LoVo (cell line): ENCODE measurements at regions not wholly inside any gene's neighbourhood (a gene's known extent, or its start where the extent isn't known, plus 50 kb on each side); places are given as distances from the start of the nearest gene placed in this dataset.

Source experiments
- DNase-seq: peaks from one replicate; pipeline ENCODE4 v3.0.0-alpha.2; 2016; ENCODE audit warnings: low spot score

DNA sequence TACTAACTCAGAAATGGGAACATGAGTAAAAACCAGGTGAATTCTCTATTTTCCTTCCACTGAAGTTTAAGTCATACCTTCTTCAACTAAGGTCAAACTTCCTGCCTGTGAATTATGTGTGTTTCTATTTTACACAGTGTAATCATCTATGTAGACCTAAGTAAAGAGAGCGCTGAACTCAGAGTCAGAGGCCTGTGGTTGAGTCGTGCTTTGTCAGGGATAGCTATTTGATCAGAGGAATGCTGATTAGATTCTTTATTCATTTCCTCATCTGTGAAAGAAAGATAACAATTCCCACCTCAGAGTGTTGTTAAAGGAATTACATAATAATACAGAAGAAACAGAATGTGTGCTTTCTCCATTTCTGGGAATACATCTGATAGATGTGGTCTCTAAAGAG is 654.1 kb downstream of the STIM2 start:
- no peak for DNase-seq

DNA sequence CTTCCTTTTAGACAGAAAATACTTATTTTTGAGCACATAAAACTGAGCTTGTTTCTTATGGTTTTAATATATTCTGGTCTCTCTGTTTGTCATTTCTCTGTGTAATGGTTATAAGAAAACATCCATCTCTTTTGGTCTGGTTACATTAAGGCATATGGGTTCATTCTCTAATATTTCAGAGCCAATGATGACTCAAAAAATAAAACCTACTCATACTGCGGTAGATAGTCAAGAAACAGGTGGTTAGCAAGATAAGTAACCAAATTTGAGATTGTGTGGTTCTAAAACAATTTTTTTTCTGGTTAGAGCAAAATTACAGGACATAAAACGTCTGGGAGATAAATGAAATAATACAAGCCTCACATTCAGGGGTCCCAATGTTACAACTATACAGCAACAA is 654.5 kb downstream of the STIM2 start:
- DNase-seq, result no peak

DNA sequence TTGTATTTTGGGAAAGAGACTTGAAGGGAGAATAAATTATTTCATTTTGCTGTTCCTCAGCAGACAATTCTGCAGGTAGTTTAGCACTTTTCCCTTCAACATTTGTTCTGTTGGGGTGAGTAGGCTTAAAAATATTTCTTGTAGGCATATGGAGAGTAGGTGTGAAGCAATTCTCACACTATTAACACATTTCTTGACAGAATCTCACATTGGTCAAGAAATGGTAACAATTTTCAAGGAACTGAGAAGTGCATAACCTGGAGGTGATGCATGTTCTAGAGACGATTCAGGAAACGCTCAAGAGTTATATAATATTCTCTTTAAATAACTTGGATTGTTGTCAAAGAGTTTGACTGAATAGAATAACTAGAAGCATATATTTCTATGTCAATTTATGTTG is 658.2 kb downstream of the STIM2 start:
- no peak for DNase-seq

DNA sequence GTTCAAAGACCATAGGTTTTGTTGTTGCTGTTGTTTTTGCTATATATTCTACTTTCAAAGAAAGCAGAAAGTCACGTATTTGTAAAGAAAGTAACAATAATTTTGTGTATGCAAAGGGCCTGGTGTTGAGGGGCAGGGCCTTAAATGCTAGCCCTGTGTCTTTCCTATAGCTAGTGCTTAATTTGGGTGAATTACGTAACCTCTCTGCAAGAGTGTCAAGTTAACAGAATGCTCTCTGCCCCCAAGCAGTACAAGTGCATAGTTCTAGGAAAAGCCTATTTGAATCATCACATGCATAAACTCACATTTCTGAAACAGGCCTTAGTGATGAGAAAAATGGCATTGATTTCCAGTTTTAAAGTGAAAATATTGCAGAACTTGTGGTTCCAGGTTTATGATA is 663.6 kb downstream of the STIM2 start:
- no peak for DNase-seq

DNA sequence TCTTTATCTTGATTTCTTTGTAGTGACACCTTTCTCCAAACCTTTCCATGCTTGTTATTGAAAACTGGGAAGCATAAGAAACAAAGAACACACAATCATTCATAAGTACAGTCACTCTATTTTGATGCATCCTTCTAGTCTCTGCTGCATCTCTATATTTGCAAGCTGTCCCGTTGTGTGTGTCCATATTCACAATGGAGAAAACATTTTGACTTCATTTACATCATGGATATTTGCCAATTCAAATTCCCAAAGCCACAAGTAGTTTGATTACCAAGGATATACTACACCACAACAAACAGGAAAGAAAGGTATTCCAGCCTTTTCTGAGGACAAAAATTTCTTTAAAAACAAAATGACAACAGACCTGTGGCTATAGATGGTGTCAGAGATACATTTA is 673.8 kb downstream of the STIM2 start:
- DNase-seq, result no peak

DNA sequence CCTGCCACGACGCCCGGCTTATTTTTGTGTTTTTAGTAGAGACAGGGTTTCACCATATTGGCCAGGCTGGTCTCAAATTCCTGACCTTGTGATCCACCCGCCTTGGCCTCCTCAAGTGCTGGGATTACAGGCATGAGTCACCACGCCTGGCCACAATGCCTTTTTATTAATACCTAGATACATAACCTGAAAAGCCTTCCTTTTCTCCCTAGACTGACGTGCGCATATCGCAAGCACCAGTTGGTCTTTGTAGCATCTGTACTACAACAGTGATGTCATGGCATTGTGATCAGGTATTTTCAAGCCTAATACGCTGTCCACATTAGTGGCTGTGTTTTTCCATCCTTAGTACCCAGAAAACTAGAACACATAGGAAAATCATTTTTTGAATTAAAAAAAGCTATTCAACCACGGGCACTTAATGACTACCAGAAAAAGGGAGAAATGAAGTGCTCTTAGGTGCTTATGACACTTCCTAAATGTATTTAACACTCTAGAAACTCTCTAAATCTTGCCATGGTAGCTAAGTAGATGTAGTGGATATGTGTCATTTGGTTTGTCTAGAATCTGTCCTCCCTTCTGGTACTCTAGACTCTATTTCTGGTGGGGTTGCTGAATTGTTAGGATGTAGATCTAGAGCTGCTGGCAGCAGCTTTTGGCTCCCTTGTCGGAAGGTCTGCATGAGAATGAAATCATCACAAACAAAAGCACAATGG is 707.8 kb downstream of the STIM2 start:
- DNase-seq, result no peak

DNA sequence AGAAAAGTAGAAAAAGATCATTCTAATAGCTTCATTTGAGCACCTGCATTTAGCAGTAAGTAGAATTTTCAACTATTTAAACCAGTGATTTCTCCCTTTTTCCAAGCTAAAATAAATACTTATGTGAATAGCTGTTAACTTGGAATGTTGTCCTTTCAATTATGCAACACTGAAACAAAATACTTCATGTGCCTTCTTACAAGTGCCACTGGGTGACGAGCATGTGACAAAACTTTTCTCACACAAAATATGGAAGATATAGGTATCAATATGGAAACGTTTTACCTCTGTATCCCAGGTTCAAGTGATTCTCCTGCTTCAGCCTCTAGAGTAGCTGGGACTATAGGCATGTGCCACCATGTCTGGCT is 708.3 kb downstream of the STIM2 start:
- DNase-seq, result no peak

DNA sequence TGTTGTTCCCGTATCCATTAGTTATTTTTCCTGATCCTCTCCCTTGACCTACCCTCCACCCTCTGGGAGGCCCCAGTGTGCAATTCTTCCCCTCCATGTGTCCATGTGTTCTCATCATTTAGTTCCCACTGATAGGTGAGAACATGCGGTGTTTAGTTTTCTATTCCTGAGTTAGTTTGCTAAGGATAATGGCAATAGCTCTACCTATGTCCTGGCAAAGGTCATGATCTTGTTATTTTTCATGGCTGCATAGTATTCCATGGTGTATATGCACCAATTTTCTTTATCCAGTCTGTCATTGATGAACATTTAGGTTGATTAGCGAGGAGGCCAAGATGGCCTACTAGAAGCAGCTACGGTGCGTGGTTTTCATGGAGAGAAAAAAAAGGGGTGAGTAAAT is 714.1 kb downstream of the STIM2 start:
- DNase-seq, result no peak

DNA sequence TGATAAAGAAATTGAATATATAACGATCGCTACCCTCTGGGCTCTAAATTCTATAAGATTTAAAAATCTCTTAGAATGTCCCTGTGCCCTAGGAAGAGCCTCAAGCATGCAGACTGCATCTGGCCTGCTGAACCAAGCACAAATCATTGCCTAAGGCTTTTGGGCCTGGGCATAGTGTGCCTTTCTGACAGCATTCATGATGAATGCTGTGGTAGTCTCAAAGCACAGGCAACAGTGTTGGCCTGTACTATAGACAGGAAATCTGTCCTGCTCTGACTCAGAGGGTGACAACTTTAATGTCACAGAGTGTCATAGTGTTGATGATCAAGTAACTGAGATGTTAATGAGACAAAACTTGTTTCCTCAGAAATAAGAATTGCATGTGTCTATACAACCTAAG is 717.3 kb downstream of the STIM2 start:
- DNase-seq, result no peak

DNA sequence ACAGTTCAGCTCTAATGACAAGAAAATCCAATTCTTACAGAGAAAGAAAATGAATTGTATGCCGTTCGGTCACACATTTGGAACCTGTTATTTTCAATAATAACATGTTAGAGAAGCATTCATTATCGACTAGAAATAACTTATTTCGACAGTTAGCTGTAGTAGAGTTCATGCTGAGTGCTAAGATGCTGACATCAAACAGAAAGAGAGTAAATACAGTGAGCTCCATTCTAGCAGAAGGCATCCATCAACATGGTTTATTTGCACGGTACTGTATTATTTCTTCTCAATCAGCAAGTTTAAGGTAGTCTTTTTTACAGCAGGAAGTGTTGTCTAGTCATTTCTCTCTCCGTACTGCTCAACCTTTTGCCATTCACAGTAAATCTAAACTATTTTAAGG is 732.1 kb downstream of the STIM2 start:
- DNase-seq, result no peak

DNA sequence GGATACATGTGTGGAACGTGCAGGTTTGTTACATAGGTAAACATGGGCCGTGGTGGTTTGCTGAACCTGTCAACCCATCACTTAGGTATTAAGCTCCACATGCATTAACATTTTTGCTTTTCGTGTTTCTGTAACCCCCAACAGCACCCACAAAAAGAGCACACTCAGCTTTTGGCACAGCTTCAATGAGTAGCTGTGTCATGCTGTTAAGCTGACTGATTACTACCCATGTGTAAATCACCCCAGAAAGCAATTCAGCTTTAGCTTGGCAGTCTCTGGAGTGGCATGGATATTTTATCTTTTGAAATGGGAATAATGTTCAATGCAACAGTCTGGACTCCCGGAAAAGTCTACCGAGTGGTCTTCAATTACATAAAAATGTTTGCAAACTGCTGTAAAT is 734.3 kb downstream of the STIM2 start:
- no peak for DNase-seq

DNA sequence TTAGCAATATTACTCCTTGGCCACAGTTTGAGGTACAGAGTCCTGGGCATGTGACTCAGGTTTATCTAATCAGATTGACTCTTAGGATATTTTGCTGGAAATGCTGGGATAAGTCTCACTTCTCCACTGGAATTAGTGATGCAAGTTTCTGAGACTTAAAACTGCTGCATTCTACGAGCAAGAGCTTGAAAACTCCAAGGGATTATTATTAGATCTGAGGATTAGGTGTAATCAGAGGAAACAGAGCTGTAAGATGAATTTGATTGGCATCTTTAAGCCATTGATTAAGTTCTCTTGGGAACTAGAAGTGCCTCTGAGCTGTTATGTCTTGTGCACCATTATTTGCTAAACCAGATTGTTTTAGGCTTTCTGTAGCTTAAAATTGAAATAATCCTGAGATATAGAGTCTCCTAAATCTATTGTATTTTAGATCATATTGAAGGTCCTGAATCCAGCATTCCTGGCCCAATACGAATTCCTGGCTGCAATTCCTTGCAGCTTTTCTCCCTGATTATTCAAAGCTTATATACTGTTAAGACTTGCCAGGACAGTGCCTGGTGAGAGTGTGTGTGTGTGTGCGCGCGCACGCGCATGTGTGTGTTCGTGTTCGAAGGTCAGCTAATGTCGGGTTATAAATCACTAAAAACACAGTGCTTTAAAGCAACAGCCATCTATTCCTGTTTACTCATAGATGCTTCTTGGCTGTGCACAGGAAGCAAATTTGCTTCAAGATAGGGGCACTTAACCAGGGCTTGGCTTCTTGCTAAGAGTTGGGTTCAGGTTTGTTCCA is 735.1 kb downstream of the STIM2 start:
- no peak for DNase-seq

DNA sequence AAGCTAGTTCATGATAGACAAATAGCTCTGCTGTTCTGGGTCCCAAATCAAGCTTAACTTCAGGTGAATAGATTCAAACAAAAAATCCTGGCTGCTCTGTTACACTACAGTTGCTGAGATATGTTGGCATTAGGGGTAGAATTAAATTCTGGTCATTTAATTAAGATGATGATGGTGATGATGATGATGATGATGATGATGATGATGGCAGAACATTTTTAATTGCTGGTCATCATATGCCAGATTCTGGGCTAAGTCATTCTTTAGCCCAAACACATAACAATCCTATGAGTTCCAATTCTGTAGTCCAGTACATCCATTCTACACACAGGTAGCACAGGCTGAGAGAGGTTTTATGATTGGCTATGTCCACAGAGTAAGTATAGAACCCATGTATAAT is 741.5 kb downstream of the STIM2 start:
- no peak for DNase-seq

DNA sequence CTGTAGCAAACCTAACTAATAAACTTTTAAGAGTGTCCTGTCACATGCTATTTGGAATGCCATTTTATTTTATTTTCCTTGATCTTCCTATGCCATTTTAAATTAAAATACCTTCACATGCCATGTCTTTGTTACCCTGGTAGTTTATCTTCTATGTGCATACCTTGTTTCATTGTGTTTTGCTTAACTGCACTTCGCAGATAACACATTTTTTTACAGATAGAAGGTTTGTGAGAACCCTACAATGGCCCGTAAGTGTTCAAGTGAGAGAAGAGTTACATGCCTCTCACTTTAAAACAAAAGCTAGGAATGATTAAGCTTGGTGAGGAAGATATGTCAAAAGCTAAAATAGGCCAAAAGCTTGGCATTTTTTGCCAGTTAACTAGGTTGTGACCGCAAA is 744.1 kb downstream of the STIM2 start:
- DNase-seq, result no peak

DNA sequence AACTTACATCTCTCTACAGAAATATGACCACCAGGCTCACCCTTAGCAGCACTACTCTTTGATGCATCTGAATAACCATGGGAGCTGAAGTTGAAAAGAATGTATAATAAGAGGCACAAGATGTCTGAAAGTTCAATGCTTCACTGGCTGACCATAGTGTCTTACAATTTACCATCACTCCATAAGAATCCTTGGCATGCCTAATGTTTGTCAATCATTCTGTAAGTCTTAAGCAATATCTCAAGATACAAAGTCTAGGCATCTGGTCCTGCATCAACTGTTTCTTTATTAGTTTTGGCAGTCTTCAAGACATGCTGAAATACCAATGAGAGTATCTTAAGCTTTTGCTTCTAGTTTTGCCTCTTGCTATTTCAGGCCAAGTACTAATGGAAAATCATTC is 755.5 kb downstream of the STIM2 start:
- no peak for DNase-seq

DNA sequence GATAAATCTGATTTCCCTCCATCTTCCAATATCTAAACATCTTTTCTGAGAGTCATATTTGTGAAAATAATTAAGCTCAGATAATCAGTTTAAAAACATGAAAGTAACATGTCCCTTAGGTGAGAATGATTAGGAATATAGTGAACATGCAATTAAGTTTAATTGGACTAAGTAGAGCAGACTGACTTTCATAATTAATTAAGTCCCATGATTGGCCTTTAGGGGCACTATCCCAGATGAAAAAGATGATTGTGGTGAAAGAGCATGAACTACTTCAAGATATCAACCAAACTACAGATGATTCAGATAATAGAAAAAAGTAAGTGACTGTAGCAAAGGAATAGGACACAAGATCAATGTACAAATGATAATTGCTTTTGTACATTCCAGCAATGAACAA is 758.8 kb downstream of the STIM2 start:
- no peak for DNase-seq

DNA sequence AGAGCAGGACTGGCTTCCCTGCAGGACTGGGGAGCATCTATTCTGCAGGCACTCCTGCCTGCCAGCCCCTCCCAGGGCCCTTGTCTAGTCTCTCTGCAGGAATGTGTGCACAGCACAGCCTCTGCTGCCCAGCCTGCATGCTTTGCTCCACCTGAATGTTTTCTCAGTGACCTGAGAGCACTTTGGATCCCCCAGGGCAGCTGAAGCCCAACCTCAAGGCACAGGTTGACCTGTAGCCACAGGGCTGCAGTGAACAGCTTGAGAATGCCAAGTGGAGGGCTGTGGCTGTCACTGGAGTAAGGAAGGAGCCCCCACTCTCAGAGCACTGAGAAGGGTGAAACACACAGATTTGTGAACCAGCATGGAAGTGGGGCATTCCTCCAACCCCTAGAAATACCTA is 760.2 kb downstream of the STIM2 start:
- DNase-seq, result no peak

DNA sequence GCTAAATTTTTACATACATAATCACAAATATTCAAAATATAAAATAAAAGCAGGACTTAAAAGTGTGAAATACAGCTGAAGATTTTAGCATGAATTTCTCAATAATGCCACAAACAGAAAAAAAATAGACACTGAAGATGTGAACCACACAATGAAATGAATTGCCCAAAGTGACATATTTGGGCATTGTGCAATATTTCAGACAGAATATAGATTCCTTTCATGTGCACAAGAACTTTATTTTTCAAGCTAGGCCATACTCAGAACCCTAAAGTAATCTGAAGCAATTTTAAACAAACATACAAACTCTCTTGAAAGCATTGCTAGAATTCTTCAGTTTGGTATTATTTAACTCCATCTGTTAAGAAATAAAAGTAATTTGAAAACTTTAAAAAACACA is 764.1 kb downstream of the STIM2 start:
- no peak for DNase-seq

DNA sequence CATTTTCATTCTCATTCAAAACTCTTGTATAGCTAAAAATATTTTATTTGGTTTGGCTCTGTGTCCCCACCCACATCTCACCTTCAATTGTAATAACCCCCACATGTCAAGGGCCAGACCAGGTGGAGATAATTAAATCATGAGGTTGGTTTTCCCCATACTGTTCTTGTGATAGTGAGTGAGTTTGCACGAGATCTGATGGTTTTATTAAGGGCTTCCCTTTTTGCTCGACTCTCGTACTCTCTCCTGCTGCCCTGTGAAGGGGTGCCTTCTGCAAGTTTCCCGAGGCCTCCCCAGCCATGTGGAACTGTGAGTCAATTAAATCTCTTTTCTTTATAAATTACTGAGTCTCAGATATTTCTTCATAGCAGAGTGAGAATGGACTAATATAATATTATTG is 768.0 kb downstream of the STIM2 start:
- DNase-seq, result no peak

DNA sequence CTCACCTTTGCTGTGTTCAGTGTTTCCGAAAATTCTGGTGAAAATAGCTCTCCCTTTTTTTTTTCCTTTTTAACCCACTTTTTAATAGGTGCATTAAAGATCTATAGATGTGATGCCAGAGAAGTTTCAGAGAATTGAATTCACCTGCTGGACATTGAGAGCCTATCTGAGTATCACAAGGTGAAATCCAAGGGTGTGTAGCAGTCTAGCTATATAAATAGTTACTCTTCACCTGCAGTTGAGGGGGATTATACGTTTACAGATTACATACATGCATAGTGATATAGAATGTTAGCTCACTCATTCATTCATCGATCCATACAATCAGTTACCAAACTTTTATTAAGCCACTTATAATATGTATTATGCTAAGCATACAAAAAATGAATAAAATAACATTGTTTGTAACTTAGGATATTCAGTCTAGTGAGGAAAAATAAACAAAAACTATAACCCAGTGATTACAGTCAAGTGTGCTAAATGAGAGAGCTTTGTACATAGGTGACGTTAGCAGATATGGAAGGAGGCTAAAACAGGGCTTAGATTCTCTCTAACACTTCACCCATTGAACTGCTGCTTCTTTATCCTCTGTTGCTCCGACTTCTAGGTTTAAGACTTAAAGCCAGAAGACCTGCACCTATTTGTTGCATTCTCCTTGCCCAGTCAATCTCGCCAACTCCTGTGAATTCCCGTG is 769.0 kb downstream of the STIM2 start:
- no peak for DNase-seq

DNA sequence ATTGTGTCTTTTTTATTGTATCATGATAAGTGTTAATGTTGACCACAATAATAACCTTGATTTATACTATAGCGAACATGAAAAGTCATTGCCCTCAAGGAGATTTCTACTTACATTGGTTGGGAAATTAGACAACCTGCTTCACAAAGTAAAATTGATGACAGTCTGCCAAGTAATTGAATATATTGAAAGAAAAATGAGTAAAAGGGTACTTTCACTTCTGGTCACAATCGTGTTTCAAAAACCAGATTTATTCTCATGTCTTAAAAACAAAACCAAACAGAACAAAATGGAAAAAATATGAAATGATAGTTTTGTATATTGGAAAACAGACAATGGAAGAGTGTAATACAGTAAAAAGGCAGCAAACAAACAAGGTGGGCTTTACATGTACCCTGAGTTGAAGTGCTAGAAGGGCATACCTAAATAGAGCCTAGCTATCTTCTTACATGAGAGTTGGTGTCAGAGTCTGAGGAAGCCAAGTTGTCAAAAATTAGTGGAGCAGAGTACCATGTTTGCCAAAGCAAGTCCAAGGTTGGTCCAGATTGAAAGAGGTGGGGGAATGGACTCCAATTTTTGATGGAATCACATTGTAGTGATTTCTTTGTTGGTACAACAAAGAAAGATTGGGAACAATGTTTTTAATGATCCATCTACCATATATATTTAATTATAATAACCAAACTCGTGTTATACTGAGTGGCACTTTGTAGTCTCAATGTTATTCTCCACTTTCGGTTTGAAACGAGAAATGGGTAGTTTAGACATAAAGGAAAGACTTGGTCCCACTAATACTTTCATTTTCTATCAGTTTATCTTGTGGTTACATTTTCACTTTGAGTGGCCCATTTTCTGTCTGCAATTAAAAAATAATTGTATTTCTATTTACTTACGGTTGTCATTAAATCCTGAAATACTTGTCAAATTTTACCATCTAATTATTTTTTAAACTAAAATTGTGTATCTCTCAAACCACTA is 775.6 kb downstream of the STIM2 start:
- no peak for DNase-seq
